K562 (cell line): ENCODE measurements at regions not wholly inside any gene's neighbourhood (a gene's known extent, or its start where the extent isn't known, plus 50 kb on each side); places are given as distances from the start of the nearest gene placed in this dataset.

Source experiments
- ATAC-seq: fragments of 200-7000 bp; cut with Tn5 transposase; 3 replicates; pipeline ENCODE4 v1.9.1; 2020; ENCODE audit warnings: moderate library complexity
- BruUV-seq: library from RNA; stranded (reverse); fragments of 400-500 nt; replicated peaks from 2 replicates; lab custom pipeline; 2021; lab: Mats Ljungman, UMichigan
- CTCF ChIA-PET: fragments of 300-600 bp; formaldehyde crosslinking; extraction: SDS; loops from one replicate; lab custom pipeline; 2021; ENCODE audit warnings: low intra/inter-chr PET ratio; lab: Yijun Ruan, JAX
- POLR2A ChIA-PET: fragments of 300-600, 350-650 bp; sonication (Branson Sonifier 250); formaldehyde crosslinking; extraction: SDS; loops from one replicate; lab custom pipeline; 2021; ENCODE audit warnings: antibody characterized with exemption, inconsistent platforms; lab: Yijun Ruan, JAX
- DNase-seq, 4 experiments: peaks; one replicate each; pipeline versions ENCODE4 v3.0.0 to v3.0.0-alpha.2; 2011 to 2018; ENCODE audit warnings: low spot score in 3 of 4, mixed read lengths in 3 of 4; ENCODE audit errors: extremely low read depth in 1 of 4
- FAIRE-seq: peaks from 2 replicates; lab custom pipeline; 2011; peaks lifted over from hg19 to GRCh38; lab: Jason Lieb, UNC
- H2AFZ ChIP-seq: 2 replicates; pipeline ENCODE4 v1.6.0; 2011; ENCODE audit warnings: low read depth, low read length, control low read depth, inconsistent platforms
- H3K27ac ChIP-seq: fragments of 200-600 bp; 3 replicates; pipeline ENCODE4 v1.8.0; 2011; ENCODE audit warnings: low read depth, mild to moderate bottlenecking, control low read depth, inconsistent platforms, low read length, moderate library complexity, mixed read lengths; ENCODE audit errors: extremely low read depth
- H3K27me3 ChIP-seq, 2 experiments: fragments of 300-600 bp in 1 of 2; 2 replicates in 1 of 2; 3 replicates in 1 of 2; pipeline versions ENCODE4 v1.6.0 to v1.8.0; 2011; ENCODE audit warnings: inconsistent platforms in 2 of 2, low read length in 2 of 2, mild to moderate bottlenecking in 1 of 2, mixed read lengths in 1 of 2, moderate library complexity in 1 of 2; ENCODE audit not compliant: control insufficient read depth in 2 of 2, insufficient read depth in 2 of 2
- H3K36me3 ChIP-seq: fragments of 300-600 bp; 3 replicates; pipeline ENCODE4 v1.8.0; 2011; ENCODE audit warnings: mild to moderate bottlenecking, low read length, inconsistent platforms; ENCODE audit not compliant: control insufficient read depth, insufficient read depth
- H3K4me1 ChIP-seq, 2 experiments: fragments of 200-600 bp in 1 of 2; replicated peaks in 1 of 2; 2 replicates in 1 of 2; 3 replicates in 1 of 2; pipeline versions ENCODE4 v1.5.1 to v1.8.0; 2011; ENCODE audit warnings: inconsistent platforms in 2 of 2, low read length in 2 of 2, mild to moderate bottlenecking in 1 of 2, mixed read lengths in 1 of 2, moderate library complexity in 1 of 2; ENCODE audit not compliant: control insufficient read depth in 2 of 2, insufficient read depth in 2 of 2
- H3K4me2 ChIP-seq: 2 replicates; pipeline ENCODE4 v1.6.1; 2011; ENCODE audit warnings: low read length, control low read depth, inconsistent platforms, mixed read lengths; ENCODE audit not compliant: insufficient read depth
- H3K4me3 ChIP-seq: fragments of 200-600 bp; sonication (generic), shearing (Covaris generic); 2 replicates; pipeline ENCODE4 v1.5.1; 2016; ENCODE audit warnings: control low read depth, inconsistent platforms
- H3K79me2 ChIP-seq: fragments of 200-600 bp; 3 replicates; pipeline ENCODE4 v1.8.0; 2011; ENCODE audit warnings: low read length, inconsistent platforms; ENCODE audit not compliant: control insufficient read depth, insufficient read depth
- H3K9ac ChIP-seq, 2 experiments: 2 replicates each; pipeline versions ENCODE4 v1.6.0 to v1.6.1; 2011; ENCODE audit warnings: low read depth in 2 of 2, low read length in 2 of 2, control low read depth in 1 of 2, inconsistent platforms in 1 of 2, mild to moderate bottlenecking in 1 of 2, mixed read lengths in 1 of 2; ENCODE audit not compliant: insufficient read depth in 1 of 2
- H3K9me1 ChIP-seq: one replicate; pipeline ENCODE4 v1.6.0; 2011; ENCODE audit warnings: inconsistent platforms, mild to moderate bottlenecking, low read length, moderate library complexity; ENCODE audit not compliant: control insufficient read depth, insufficient read depth
- H3K9me3 ChIP-seq: replicated peaks from 2 replicates; pipeline ENCODE4 v1.5.1; 2011; ENCODE audit warnings: low read depth, low read length, inconsistent platforms; ENCODE audit not compliant: control insufficient read depth, insufficient read depth
- H4K20me1 ChIP-seq: replicated peaks from 2 replicates; pipeline ENCODE4 v1.6.1; 2011; ENCODE audit warnings: low read length, inconsistent platforms, mixed read lengths; ENCODE audit not compliant: control insufficient read depth, insufficient read depth
- CBX3 ChIP-seq, 2 experiments: IDR thresholded peaks; 1 replicate in 1 of 2; 2 replicates in 1 of 2; pipeline ENCODE4 v1.6.1; 2012; ENCODE audit warnings: inconsistent platforms in 2 of 2, low read length in 2 of 2, borderline replicate concordance in 1 of 2, control low read depth in 1 of 2
- EZH2 ChIP-seq: IDR thresholded peaks from 2 replicates; pipeline ENCODE4 v1.6.1; 2012; ENCODE audit warnings: low read depth, mild to moderate bottlenecking, inconsistent platforms, low read length, borderline replicate concordance
- FOXK1 ChIP-seq: sonication (generic); formaldehyde crosslinking; IDR thresholded peaks from 2 replicates; pipeline ENCODE4 v1.8.0; 2022; ENCODE audit warnings: missing genetic modification reagents, mild to moderate bottlenecking, borderline replicate concordance
- HNRNPH1 ChIP-seq: fragments of 200-400 bp; formaldehyde crosslinking; optimal IDR thresholded peaks from 2 replicates; pipeline ENCODE3; 2017; ENCODE audit warnings: low read depth, mild to moderate bottlenecking, low read length, moderate library complexity
- KLF10 ChIP-seq: fragments of 250-450 bp; sonication (Bioruptor Pico); IDR thresholded peaks from 2 replicates; pipeline ENCODE4 v1.6.1; 2021; ENCODE audit warnings: matching md5 sums
- MTA2 ChIP-seq: fragments of 450-650 bp; IDR thresholded peaks from 2 replicates; pipeline ENCODE4 v1.6.1; 2016; ENCODE audit warnings: low read depth
- NFRKB ChIP-seq: fragments of 450-650 bp; IDR thresholded peaks from 2 replicates; pipeline ENCODE4 v1.6.1; 2016; ENCODE audit warnings: low read depth
- SAFB2 ChIP-seq: fragments of 200-400 bp; formaldehyde crosslinking; IDR thresholded peaks from 2 replicates; pipeline ENCODE4 v1.6.1; 2018; ENCODE audit warnings: borderline replicate concordance, low read length, low read depth, moderate library complexity; ENCODE audit not compliant: severe bottlenecking
- SMARCB1 ChIP-seq: IDR thresholded peaks from 2 replicates; pipeline ENCODE4 v1.6.1; 2011; ENCODE audit warnings: improper control_type of control experiment, low read depth; ENCODE audit not compliant: insufficient read length
- SNAPC5 ChIP-seq: fragments of 250-450 bp; sonication (Bioruptor Pico); IDR thresholded peaks from 2 replicates; pipeline ENCODE4 v1.8.0; 2021; ENCODE audit warnings: moderate library complexity, mild to moderate bottlenecking, inconsistent platforms
- SOX6 ChIP-seq: fragments of 450-650 bp; IDR thresholded peaks from 2 replicates; pipeline ENCODE4 v1.6.1; 2014; ENCODE audit warnings: mild to moderate bottlenecking
- TCF15 ChIP-seq: fragments of 250-450 bp; sonication (Bioruptor Pico); IDR thresholded peaks from 2 replicates; pipeline ENCODE4 v1.8.0; 2022; ENCODE audit warnings: moderate library complexity, mild to moderate bottlenecking, inconsistent platforms
- ZBTB43 ChIP-seq: sonication (generic); formaldehyde crosslinking; IDR thresholded peaks from 2 replicates; pipeline ENCODE4 v1.8.0; 2023; ENCODE audit warnings: mild to moderate bottlenecking, missing genetic modification reagents
- ZNF133 ChIP-seq: fragments of 250-450 bp; sonication (Bioruptor Pico); IDR thresholded peaks from 2 replicates; pipeline ENCODE4 v1.4.0; 2020; ENCODE audit warnings: mild to moderate bottlenecking
- ZNF23 ChIP-seq: fragments of 250-450 bp; sonication (Bioruptor Pico); IDR thresholded peaks from 2 replicates; pipeline ENCODE4 v1.4.0; 2020; ENCODE audit warnings: mild to moderate bottlenecking
- ZNF274 ChIP-seq: IDR thresholded peaks from 2 replicates; pipeline ENCODE4 v1.6.1; 2011; ENCODE audit warnings: low read depth, mild to moderate bottlenecking, low read length, moderate library complexity, borderline replicate concordance
- ZNF41 ChIP-seq: fragments of 250-450 bp; sonication (Bioruptor Pico); conservative IDR thresholded peaks from 2 replicates; pipeline ENCODE4 v1.4.0; 2020; ENCODE audit warnings: mild to moderate bottlenecking
- WGBS: fragments of 100-300 bp; shearing (Covaris generic); methylation state at CpG from one replicate; pipeline ENCODE4 v1.1.6; 2016; ENCODE audit warnings: low coverage, mixed read lengths; ENCODE audit not compliant: insufficient coverage; ENCODE audit errors: missing lambda C conversion rate; 5-methylcytosine and 5-hydroxymethylcytosine counted together
- in situ Hi-C: fragments of 300-500 bp; cut with MboI; formaldehyde crosslinking; loops from 4 replicates; pipeline ENCODE4 v1.15.0; 2018; ENCODE audit warnings: inconsistent platforms, mixed read lengths
- intact Hi-C: fragments of 100-400 bp; cut with micrococcal nuclease; formaldehyde crosslinking; loops from 2 replicates; pipeline ENCODE4 v1.14.2; 2022

GRCh38 chr13:18948664-18949488 lies 232.7 kb downstream of the TUBA3C start (continued):
- TF ChIP-seq ZNF23 (CRISPR knock-in tag) (no peak), NFRKB (no peak)

- Histone ChIP-seq H3K79me2 (no peaks in the 10 kb centered on the region), H3K9me1 (no peaks in the 10 kb centered on the region), H4K20me1 (no peaks in the 10 kb centered on the region), H3K4me3 (no peak overlapping the region), H3K27ac (no peak overlapping the region), H3K36me3 (no peaks in the 10 kb centered on the region), H3K9ac (no peak overlapping the region), H3K27me3 (peaks cover 0 to 14% of the 10 kb centered on the region in 2 experiments; a peak in 2 of 5 replicates), H2AFZ (no peak overlapping the region), H3K4me1 (peaks cover 0 to 26% of the 10 kb centered on the region in 2 experiments; a peak in 2 of 5 replicates), H3K4me2 (no peak overlapping the region)
- no peak for DNase-seq
- intact Hi-C loops (no loop called here), in situ Hi-C loops (no loop called here)
- POLR2A ChIA-PET: no interaction called here
- CTCF ChIA-PET: no interaction called here
- WGBS: 14% methylated on average over 4 of the region's 5 CpGs
- FAIRE-seq: no peak
- ATAC-seq: no peak
- no TSS peak for BruUV-seq
- TF ChIP-seq EZH2: no peak
- TF ChIP-seq ZNF133 (CRISPR knock-in tag): no peak
- no peak for TF ChIP-seq SMARCB1
- no peak for TF ChIP-seq SNAPC5 (CRISPR knock-in tag)
- TF ChIP-seq ZBTB43: no peak
- no peak for TF ChIP-seq CBX3 (IDR thresholded peaks at IDR 0.05; ENCODE audit: borderline replicate concordance in 1 of 2, low read length in 2 of 2)
- TF ChIP-seq TCF15 (CRISPR knock-in tag): no peak
- no peak for TF ChIP-seq SOX6
- no peak for TF ChIP-seq ZNF274
- no peak for TF ChIP-seq HNRNPH1
- TF ChIP-seq KLF10 (CRISPR knock-in tag): no peak
- no peak for TF ChIP-seq ZNF41 (CRISPR knock-in tag)
- no peak for TF ChIP-seq SAFB2
- TF ChIP-seq FOXK1: no peak
- no peak for TF ChIP-seq MTA2
- TF ChIP-seq, all 486 proteins: peak for 0
- no peaks in the 10 kb centered on the region for H3K9me3 ChIP-seq
These were observed 233.5 kb downstream of the TUBA3C start for GRCh38 chr13:18948012-18948663.
